Retinal pigment epithelial cell (primary cell): ENCODE measurements at regions not wholly inside any gene's neighbourhood (a gene's known extent, or its start where the extent isn't known, plus 50 kb on each side); places are given as distances from the start of the nearest gene placed in this dataset.
"Not testable (repeated sequence)": the region's sequence is repeated elsewhere in the genome, so short reads cannot be mapped to it uniquely, and the experiment has no call there.

Experiments
- DNase-seq: peaks from one replicate; pipeline ENCODE4 v3.0.0-alpha.2; 2010; ENCODE audit warnings: low read depth
- H3K4me3 ChIP-seq: 2 replicates; pipeline ENCODE4 v1.5.1; 2011; ENCODE audit warnings: mild to moderate bottlenecking, low read length, control low read depth, moderate library complexity
- TF ChIP-seq, protein P1 (sequence below): conservative IDR thresholded peaks from 2 replicates; pipeline ENCODE4 v1.5.1; 2011; ENCODE audit warnings: low read depth, low read length, control low read depth, inconsistent platforms

DNA sequence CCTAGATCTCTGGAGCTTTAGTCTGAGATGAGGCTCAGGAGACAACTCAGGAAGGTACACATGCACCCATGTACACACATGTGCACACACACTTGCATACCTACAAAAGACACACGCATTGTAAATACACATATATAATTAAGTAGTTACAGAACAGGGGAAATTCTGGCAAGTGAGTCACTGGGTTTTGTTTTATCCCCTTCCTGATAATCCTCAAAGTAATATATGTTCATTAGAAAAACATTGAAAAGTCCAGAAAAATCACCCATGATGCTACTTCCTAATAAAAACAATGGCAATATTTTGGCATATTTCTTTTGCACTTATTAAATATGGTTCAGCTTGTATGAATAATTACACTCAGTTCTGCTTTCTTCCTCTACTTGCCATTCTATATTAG lies 115.3 kb upstream of the ECI2 start:
- H3K4me3 ChIP-seq = no peak overlapping the region
- no peak for DNase-seq
- TF ChIP-seq, protein P1, sequence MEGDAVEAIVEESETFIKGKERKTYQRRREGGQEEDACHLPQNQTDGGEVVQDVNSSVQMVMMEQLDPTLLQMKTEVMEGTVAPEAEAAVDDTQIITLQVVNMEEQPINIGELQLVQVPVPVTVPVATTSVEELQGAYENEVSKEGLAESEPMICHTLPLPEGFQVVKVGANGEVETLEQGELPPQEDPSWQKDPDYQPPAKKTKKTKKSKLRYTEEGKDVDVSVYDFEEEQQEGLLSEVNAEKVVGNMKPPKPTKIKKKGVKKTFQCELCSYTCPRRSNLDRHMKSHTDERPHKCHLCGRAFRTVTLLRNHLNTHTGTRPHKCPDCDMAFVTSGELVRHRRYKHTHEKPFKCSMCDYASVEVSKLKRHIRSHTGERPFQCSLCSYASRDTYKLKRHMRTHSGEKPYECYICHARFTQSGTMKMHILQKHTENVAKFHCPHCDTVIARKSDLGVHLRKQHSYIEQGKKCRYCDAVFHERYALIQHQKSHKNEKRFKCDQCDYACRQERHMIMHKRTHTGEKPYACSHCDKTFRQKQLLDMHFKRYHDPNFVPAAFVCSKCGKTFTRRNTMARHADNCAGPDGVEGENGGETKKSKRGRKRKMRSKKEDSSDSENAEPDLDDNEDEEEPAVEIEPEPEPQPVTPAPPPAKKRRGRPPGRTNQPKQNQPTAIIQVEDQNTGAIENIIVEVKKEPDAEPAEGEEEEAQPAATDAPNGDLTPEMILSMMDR = no peak

DNA sequence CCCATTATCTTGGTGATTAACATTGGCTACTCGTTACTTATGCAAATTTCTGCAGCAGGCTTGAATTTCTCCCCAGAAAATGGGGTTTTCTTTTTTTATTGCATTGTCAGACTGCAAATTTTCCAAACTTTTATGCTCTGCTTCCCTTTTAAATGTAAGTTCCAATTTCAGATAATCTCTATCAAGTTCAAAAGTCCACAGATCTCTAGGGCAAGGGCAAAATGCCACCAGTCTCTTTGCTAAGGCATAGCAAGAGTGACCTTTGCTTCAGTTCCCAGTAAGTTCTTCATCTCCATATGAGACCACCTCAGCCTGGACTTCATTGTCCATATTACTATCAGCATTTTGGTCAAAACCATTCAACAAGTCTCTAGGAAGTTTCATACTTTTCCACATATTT lies 108.5 kb upstream of the ECI2 start:
- DNase-seq, H3K4me3 ChIP-seq: not testable (repeated sequence)

DNA sequence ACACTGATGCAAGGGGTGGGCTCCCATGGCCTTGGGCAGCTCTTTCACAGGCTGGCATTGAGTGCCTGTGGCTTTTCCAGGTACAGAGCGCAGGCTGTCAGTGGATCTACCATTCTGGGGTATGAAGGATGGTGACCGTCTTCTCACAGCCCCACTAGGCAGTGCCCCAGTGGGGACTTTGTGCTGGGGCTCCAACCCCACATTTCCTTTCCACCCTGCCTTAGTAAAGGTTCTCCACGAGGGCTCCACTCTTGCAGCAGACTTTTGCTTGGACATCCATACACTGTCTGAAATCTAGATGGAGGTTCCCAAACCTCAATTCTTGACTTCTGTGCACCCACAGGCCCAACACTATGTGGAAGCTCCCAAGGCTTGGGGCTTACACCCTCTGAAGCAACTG lies 107.9 kb upstream of the ECI2 start:
- H3K4me3 ChIP-seq = no peak overlapping the region
- TF ChIP-seq, protein P1 = no peak
- no peak for DNase-seq

DNA sequence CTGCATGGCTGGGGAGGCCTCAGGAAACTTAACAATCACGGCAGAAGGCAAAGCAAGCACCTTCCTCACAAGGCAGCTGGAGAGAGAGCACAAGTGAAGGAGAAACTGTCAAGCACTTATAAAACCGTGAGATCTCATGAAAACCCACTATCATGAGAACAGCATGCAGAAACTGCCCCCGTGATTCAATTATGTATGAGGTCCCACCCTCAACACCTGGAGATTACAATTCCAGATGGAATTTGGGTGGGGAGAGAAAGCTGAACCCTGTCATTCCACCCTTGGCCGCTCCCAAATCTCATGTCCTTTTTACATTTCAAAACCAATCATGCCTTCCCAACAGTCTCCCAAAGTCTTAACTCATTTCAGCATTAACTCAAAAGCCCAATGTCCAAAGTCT lies 107.2 kb upstream of the ECI2 start:
- DNase-seq = no peak
- TF ChIP-seq, protein P1 = no peak
- no peak overlapping the region for H3K4me3 ChIP-seq

DNA sequence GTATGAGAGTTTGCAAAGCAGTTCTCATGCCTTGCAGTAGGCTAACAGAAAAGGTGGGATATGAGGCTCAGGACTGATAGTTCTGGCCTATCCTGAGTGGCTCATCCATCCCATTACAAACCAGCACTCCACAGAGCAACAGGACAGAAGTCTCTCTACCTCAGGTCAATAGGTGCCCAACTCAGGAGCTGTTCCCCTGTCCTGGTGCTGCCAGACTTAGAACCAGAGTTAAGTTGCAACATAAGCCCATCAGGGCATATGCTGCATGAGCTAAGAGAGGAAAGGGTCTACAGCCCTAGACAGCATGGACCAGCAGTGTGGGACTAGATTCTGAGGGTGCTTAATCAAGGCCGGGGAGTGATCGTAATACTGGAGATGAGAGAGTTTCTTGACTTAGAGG lies 104.8 kb upstream of the ECI2 start:
- no peak overlapping the region for H3K4me3 ChIP-seq
- TF ChIP-seq, protein P1 = no peak
- DNase-seq = no peak

DNA sequence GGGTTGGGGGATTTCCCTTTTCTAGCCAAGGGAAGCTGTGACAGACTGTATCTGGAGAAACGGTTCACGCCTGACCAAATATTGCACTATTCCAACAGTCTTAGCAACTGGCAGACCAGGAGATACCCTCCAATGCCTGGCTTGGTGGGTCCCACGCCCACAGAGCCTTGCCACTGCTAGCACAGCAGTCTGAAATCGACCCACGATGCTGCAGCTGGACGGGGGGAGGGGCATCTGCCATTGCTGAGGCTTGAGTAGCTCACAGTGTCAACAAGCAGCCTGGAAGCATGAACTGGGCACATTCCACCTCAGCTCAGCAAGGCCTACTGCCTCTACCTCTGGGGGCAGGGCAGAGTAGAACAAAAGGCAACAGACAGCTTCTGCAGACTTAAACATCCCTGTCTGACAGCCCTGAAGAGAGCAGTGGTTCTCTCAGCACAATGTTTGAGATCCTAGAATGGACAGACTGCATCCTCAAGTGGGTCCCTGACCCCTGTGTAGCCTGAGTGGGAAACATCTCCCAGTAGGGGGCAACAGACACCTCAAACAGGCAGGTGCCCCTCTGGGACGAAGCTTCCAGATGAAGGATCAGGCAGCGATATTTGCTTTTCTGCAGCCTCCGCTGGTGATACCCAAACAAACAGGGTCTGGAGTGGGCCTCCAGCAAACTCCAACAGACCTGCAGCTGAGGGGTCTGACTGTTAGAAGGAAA lies 89.9 kb upstream of the ECI2 start:
- TF ChIP-seq, protein P1 = peak; percentile 33
- no peak overlapping the region for H3K4me3 ChIP-seq
- no peak for DNase-seq

DNA sequence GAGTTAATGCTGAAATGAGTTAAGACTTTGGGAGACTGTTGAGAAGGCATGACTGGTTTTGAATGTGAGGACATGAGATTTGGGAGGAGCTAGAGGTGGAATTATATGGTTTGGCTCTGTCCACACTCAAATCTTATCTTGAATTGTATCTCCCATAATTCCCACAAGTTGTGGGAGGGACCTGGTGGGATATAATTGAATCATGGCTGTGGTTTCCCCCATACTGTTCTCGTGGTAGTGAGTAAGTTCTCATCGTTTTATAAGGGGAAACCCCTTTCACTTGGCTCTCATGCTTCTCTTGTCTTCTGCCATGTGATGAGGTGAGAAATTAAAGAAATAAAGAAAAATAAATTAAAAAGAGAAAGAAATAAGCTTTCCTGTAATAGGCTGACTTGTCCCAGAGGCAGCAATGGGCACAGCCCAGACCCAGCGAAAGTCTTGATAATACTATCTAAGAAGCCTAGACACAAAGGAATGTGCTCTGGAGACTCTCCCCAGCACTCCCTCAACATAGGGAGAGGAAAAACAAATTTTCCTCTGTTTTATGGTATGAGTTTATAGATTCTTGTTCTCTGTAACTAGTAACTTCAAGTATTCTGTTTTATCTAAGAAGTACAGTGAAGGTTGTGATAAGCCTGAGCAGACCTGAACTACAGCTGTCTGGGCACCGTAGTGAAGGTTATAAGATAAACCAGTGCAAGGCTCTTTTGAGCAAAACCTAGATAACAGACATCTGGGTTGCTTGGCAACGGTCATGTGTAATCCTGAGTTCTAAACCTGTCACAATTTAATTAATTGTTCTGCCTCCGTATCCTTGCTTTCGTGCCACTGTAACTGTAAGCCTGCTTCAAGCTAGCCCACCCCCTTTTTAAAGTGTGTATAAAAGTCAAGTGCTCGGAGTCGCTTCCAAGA lies 88.9 kb upstream of the ECI2 start:
- DNase-seq = no peak
- H3K4me3 ChIP-seq = no peak overlapping the region
- TF ChIP-seq, protein P1 = no peak
